KBM-7 (cell line): ENCODE measurements at regions not wholly inside any gene's neighbourhood (a gene's known extent, or its start where the extent isn't known, plus 50 kb on each side); places are given as distances from the start of the nearest gene placed in this dataset.
"Not testable (repeated sequence)": the region's sequence is repeated elsewhere in the genome, so short reads cannot be mapped to it uniquely, and the experiment has no call there.

Experiments used
- DNase-seq: peaks from one replicate; pipeline ENCODE4 v3.0.0-alpha.2; 2015
- in situ Hi-C: fragments of 300-500 bp; cut with MboI; formaldehyde crosslinking; loops from 2 replicates; pipeline ENCODE4 v1.14.3; 2020; ENCODE audit warnings: low sequenced_read_pairs, low pct_unique_long_range_greater_than_20kb, mixed read lengths

DNA sequence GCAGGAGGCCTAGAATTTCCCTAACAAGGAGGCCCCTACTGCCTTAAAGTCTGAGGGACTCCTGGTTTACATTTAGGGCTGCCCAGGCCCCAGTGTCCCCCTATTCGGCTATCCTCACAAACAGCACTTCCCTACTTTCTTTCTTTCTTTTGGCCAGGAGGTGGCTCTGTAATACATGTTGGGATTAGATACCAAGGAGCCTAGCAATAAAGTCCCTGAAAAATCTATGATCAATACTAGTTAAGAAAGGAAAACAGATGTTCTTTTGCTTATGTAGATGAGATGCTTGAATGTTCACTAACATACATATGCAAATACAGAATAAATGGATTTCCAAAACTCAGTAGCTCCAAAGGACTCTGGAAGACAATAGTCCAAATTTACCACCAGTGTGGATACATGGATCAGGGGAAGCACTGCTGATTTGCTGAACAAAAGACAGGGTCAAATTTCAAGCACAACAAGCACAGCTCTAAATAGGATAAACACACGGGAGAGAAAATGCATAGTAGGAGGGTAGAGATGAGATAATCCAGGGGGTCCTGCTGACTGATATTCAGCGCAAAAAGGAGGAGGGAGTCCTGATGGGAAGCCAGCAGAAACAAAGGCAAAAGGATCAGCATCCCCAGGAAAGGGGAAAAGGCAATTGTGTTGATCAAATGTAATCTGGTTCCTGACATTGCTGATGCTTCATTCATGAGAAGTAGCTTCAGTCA lies 240.0 kb downstream of the NUF2 start:
- in situ Hi-C loops = no loop called here
- DNase-seq = no peak

- in situ Hi-C loops = no loop called here
- no peak for DNase-seq
These were observed 240.6 kb downstream of the NUF2 start for GRCh38 chr1:163562355-163562754.

DNA sequence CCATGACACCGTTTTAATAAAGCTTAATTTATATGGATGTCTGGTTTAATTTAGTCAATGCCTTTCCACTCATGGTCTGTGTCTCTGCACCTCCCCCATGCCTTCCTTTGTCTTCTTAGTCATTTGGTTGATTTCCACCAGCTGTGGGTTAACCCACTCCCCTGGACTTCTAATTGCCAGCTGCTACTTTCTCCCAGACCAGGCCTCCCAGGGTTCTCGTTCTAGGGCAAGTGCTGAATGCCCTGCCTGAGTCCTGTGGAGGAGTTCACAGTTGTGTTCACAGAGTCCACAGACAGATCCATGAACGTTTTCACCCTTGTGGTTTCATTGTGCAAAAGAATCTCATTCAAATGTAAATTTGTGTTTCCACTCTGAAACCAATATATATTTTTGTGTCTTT lies 243.4 kb downstream of the NUF2 start:
- in situ Hi-C loops = no loop called here
- DNase-seq = no peak

DNA sequence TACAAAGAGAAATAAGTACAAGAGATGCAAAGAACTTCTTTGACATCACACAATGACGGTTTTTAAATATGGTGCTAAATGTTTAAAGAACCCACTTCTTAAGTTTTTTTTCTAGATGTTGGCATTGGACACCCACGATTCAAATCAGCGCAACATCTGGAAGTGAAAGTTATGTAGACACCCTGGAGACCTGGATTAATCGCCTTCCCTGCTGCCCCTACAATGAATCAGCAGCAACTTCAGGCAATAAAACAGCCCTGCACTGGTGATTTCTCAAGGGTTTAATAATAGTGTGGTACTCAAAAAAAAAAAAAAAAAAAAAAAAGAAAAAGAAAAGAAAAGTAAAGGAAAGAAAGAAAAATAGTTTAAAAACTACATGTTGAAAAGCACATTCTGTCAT lies 248.3 kb downstream of the NUF2 start:
- no peak for DNase-seq
- in situ Hi-C loops = no loop called here

GRCh38 chr1:163571950-163572349 lies 250.2 kb downstream of the NUF2 start:
- no peak for DNase-seq
- in situ Hi-C loops = no loop called here

GRCh38 chr1:163574119-163574518 lies 252.4 kb downstream of the NUF2 start:
- in situ Hi-C loops = no loop called here
- DNase-seq = no peak

GRCh38 chr1:163580926-163581325 lies 259.2 kb downstream of the NUF2 start:
- in situ Hi-C loops = no loop called here
- DNase-seq = no peak

GRCh38 chr1:163583661-163584181 lies 262.0 kb downstream of the NUF2 start:
- no peak for DNase-seq
- in situ Hi-C loops = no loop called here

DNA sequence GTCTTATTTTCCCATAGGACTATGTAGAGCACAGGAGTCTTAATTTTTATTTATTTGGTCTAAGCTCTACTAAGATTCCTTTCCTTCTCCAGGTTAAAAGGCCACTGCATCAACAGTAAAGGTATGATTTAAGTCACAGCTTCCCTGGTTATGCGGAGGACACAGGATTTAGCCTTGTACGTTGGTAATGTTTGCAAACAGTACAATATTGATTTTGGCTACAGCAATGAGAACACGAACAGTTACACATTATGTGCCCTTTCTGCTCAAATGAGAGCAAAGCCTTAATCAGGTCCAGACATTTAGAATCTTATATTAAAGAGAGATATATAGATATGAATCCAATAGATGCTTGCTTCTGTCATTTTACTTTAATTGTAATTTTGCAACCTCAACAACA lies 264.0 kb downstream of the NUF2 start:
- no peak for DNase-seq
- in situ Hi-C loops = no loop called here

GRCh38 chr1:163588796-163589195 lies 267.0 kb downstream of the NUF2 start:
- no peak for DNase-seq
- in situ Hi-C loops = no loop called here

DNA sequence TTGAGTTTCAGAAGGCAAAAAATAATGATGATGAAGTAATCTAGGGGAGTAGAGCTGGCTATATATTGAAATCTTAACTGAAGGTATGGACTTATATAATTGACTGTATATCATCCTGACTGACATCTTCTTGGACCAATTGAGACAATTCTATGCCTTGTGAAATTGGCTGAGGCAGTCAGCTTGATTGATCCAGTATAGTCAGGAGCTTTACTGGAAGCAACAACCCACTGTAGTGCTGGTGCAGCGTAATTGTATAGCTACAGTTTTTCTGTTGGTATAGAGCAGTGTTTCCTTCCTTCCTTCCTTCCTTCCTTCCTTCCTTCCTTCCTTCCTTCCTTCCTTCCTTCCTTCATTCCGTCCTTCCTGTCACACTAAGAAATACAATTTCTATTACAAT lies 268.0 kb downstream of the NUF2 start:
- DNase-seq = no peak

GRCh38 chr1:163591131-163591530 lies 269.4 kb downstream of the NUF2 start:
- in situ Hi-C loops = not testable (repeated sequence)

More for the DNA sequence above, 268.0 kb downstream of the NUF2 start:
- in situ Hi-C loops = no loop called here

GRCh38 chr1:163592623-163593022 lies 270.9 kb downstream of the NUF2 start:
- DNase-seq, in situ Hi-C loops: not testable (repeated sequence)

More at GRCh38 chr1:163591131-163591530, 269.4 kb downstream of the NUF2 start:
- DNase-seq = not testable (repeated sequence)

- DNase-seq, in situ Hi-C loops: not testable (repeated sequence)
These were observed 274.4 kb downstream of the NUF2 start for GRCh38 chr1:163596106-163596505.

GRCh38 chr1:163596541-163597258 lies 274.9 kb downstream of the NUF2 start:
- DNase-seq = no peak
- in situ Hi-C loops = no loop called here

DNA sequence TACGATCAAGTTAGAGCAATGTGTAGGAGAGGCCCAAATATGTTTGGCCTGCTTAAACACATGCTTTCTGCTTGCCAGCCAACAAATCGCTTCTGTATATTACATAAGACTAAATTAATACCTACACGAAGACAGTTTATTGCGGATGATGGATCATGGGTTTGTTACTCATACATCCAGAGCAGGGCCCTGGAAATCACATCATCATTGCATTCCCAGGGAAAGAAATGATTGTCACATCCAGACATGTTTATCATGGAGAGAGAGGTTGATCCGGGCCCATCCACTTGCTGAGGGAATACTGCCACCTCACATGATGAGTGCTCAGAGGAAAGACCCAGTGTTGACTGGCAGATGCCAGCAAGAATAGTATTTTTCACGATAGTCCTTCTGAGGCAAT lies 282.6 kb downstream of the NUF2 start:
- DNase-seq = no peak
- in situ Hi-C loops = no loop called here

- DNase-seq = no peak
- in situ Hi-C loops = no loop called here
These were observed 283.1 kb downstream of the NUF2 start for GRCh38 chr1:163604896-163605295.

DNA sequence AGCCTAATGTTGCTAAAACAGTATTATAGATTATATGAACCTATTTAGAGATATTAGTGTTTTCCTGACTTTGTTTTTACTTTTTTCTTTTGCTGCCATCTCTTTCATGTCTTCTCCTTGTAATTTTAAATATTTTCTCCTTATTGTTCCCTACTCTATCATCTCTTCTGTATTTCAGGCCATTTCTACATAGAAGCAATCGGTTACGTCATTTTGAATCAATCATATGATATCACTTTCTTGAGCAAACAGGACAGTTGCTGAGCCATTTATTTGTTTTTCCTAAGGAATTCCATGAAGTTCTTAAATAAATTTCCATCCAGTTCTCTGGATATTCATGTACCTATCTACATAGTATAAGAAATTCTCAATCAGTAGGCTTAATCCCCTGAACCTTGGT lies 287.2 kb downstream of the NUF2 start:
- DNase-seq = no peak
- in situ Hi-C loops = no loop called here

DNA sequence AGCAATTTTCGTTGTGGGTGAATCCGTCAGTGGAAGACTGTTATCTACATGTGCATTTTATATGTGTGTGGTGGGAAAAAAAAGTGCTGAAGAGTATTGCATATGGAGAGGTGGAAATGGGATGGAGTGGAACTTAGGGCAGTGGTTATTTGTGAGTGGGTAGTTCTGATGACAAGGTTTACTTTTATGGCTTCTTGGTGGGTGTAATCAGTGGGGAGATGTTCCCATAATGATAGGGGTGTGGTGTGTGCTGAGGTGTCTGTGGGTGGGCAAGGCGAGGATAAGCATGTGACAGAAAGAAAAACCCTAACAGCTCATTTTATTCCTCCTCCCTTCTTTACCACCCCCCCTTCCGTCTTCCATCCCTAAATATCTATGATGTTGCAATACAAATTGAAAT lies 288.1 kb downstream of the NUF2 start:
- in situ Hi-C loops = no loop called here
- DNase-seq = no peak

- no peak for DNase-seq
These were observed 288.7 kb downstream of the NUF2 start for GRCh38 chr1:163610486-163610885.

More at GRCh38 chr1:163610486-163610885, 288.7 kb downstream of the NUF2 start:
- in situ Hi-C loops = no loop called here
